Glutamatergic neuron (in vitro differentiated cells): ENCODE measurements at regions not wholly inside any gene's neighbourhood (a gene's known extent, or its start where the extent isn't known, plus 50 kb on each side); places are given as distances from the start of the nearest gene placed in this dataset.

Experiments used
- DNase-seq: peaks from one replicate; pipeline ENCODE4 v3.0.0; 2022
- H3K27ac Mint-ChIP-seq: one replicate; pipeline ENCODE4 v1.8.0; 2020; ENCODE audit warnings: mild to moderate bottlenecking, mixed read lengths, inconsistent platforms; ENCODE audit not compliant: unreplicated experiment
- H3K27me3 Mint-ChIP-seq: one replicate; pipeline ENCODE4 v1.8.0; 2020; ENCODE audit warnings: mild to moderate bottlenecking, moderate library complexity, mixed read lengths, inconsistent platforms; ENCODE audit not compliant: unreplicated experiment
- H3K36me3 Mint-ChIP-seq: one replicate; pipeline ENCODE4 v1.8.0; 2020; ENCODE audit warnings: mild to moderate bottlenecking, mixed read lengths, inconsistent platforms; ENCODE audit not compliant: unreplicated experiment
- H3K4me1 Mint-ChIP-seq: one replicate; pipeline ENCODE4 v1.8.0; 2020; ENCODE audit warnings: mild to moderate bottlenecking, low read depth, mixed read lengths, inconsistent platforms; ENCODE audit not compliant: unreplicated experiment
- H3K4me3 Mint-ChIP-seq: one replicate; pipeline ENCODE4 v1.8.0; 2020; ENCODE audit warnings: mild to moderate bottlenecking, mixed read lengths, inconsistent platforms; ENCODE audit not compliant: unreplicated experiment
- H3K9me3 Mint-ChIP-seq: one replicate; pipeline ENCODE4 v1.8.0; 2020; ENCODE audit warnings: mild to moderate bottlenecking, moderate library complexity, mixed read lengths, inconsistent platforms; ENCODE audit not compliant: unreplicated experiment
- TF ChIP-seq, protein P1 (sequence below): fragments of 200-600 bp; sonication (generic); IDR thresholded peaks from one replicate; pipeline ENCODE4 v1.5.0; 2021; ENCODE audit not compliant: partially characterized antibody, unreplicated experiment

GRCh38 chr4:17368408-17368807 is 143.5 kb downstream of the QDPR start:
- TF ChIP-seq, protein P1, sequence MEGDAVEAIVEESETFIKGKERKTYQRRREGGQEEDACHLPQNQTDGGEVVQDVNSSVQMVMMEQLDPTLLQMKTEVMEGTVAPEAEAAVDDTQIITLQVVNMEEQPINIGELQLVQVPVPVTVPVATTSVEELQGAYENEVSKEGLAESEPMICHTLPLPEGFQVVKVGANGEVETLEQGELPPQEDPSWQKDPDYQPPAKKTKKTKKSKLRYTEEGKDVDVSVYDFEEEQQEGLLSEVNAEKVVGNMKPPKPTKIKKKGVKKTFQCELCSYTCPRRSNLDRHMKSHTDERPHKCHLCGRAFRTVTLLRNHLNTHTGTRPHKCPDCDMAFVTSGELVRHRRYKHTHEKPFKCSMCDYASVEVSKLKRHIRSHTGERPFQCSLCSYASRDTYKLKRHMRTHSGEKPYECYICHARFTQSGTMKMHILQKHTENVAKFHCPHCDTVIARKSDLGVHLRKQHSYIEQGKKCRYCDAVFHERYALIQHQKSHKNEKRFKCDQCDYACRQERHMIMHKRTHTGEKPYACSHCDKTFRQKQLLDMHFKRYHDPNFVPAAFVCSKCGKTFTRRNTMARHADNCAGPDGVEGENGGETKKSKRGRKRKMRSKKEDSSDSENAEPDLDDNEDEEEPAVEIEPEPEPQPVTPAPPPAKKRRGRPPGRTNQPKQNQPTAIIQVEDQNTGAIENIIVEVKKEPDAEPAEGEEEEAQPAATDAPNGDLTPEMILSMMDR, result no peak
- H3K36me3 Mint-ChIP-seq, result no peaks in the 10 kb centered on the region
- H3K27ac Mint-ChIP-seq, result no peak overlapping the region
- H3K4me1 Mint-ChIP-seq, result no peaks in the 10 kb centered on the region
- no peak overlapping the region for H3K4me3 Mint-ChIP-seq
- H3K9me3 Mint-ChIP-seq, result no peaks in the 10 kb centered on the region
- H3K27me3 Mint-ChIP-seq, result no peaks in the 10 kb centered on the region
- DNase-seq, result no peak

DNA sequence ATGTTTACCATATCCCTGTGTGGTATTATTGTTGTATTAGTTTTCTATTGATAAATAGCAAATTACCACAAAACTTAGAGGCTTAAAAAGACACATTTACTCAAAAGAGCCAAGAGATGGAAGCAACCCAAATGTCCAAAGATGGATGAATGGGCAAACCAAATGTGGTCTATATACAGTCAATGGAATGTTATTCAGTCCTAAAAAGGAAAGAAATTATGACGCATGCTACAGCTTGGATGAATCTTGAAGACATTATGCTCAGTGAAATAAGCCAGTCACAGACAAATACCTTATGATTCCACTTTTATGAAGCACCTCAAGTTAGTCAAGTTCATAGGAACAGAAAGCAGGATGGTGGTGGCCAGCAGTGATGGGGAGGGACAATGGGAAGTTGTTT is 144.7 kb downstream of the QDPR start:
- no peak for DNase-seq
- Mint-ChIP-seq H3K4me1 (no peaks in the 10 kb centered on the region), H3K9me3 (no peaks in the 10 kb centered on the region), H3K27me3 (no peaks in the 10 kb centered on the region), H3K4me3 (no peak overlapping the region), H3K36me3 (no peaks in the 10 kb centered on the region), H3K27ac (no peak overlapping the region)
- TF ChIP-seq, protein P1, result no peak

DNA sequence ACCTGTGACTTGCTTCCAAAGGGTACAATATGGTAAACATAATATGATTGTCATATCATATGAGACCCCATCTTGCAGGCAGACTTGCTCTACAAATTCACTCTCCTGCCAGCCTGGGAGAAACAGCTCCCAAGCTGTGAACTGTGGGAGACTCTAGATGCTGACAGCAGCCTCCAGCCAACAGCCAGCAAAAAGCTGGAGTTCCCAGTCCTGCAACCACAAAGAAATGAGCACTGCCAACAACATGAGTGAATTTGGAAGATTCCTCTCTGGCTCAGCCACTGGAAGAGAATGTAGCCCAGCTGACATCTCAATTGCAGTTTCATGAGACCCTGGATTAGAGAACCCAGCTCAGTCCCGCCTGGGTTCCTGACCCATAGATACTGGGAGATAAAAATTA is 145.4 kb downstream of the QDPR start:
- TF ChIP-seq, protein P1, result no peak

GRCh38 chr4:17362430-17362829 is 149.5 kb downstream of the QDPR start:
- no peaks in the 10 kb centered on the region for H3K4me1 Mint-ChIP-seq
- H3K27me3 Mint-ChIP-seq, result no peaks in the 10 kb centered on the region
- TF ChIP-seq, protein P1, result no peak
- no peaks in the 10 kb centered on the region for H3K36me3 Mint-ChIP-seq
- DNase-seq, result no peak
- H3K9me3 Mint-ChIP-seq, result no peaks in the 10 kb centered on the region
- no peak overlapping the region for H3K4me3 Mint-ChIP-seq
- no peak overlapping the region for H3K27ac Mint-ChIP-seq

More for the DNA sequence above, 145.4 kb downstream of the QDPR start:
- Mint-ChIP-seq H3K4me1 (no peaks in the 10 kb centered on the region), H3K9me3 (no peaks in the 10 kb centered on the region), H3K27ac (no peak overlapping the region), H3K4me3 (no peak overlapping the region), H3K27me3 (no peaks in the 10 kb centered on the region), H3K36me3 (no peaks in the 10 kb centered on the region)
- no peak for DNase-seq

- DNase-seq, result no peak
- no peak overlapping the region for H3K27ac Mint-ChIP-seq
- no peaks in the 10 kb centered on the region for H3K27me3 Mint-ChIP-seq
- H3K9me3 Mint-ChIP-seq, result no peaks in the 10 kb centered on the region
- no peaks in the 10 kb centered on the region for H3K36me3 Mint-ChIP-seq
- TF ChIP-seq, protein P1, result no peak
- H3K4me1 Mint-ChIP-seq, result no peaks in the 10 kb centered on the region
- H3K4me3 Mint-ChIP-seq, result no peak overlapping the region
Measured at GRCh38 chr4:17358241-17358640, 153.6 kb downstream of the QDPR start.
